H1 (cell line): ENCODE measurements at regions not wholly inside any gene's neighbourhood (a gene's known extent, or its start where the extent isn't known, plus 50 kb on each side); places are given as distances from the start of the nearest gene placed in this dataset.

ENCODE experiments used
- CTCF ChIA-PET: fragments of 300-600 bp; sonication (Branson Sonifier 250); formaldehyde crosslinking; loops from one replicate; lab custom pipeline; 2021; ENCODE audit not compliant: partially characterized antibody; lab: Charles Lee
- POLR2A ChIA-PET: fragments of 300-600 bp; sonication (Branson Sonifier 250); formaldehyde crosslinking; loops from one replicate; lab custom pipeline; 2021; ENCODE audit warnings: inconsistent platforms; ENCODE audit not compliant: partially characterized antibody; lab: Charles Lee
- DNase-seq, 2 experiments: peaks; one replicate each; pipeline versions ENCODE4 v3.0.0 to v3.0.0-alpha.2; 2010 to 2022; ENCODE audit warnings: low spot score in 2 of 2, low read depth in 1 of 2, mixed read lengths in 1 of 2
- FAIRE-seq: peaks from 2 replicates; lab custom pipeline; 2011; peaks lifted over from hg19 to GRCh38; lab: Jason Lieb, UNC
- H2AFZ ChIP-seq: 2 replicates; pipeline ENCODE4 v1.8.1; 2012; ENCODE audit warnings: low read length, inconsistent platforms
- H2AK5ac ChIP-seq: 2 replicates; pipeline ENCODE4 v1.6.1; 2013; ENCODE audit warnings: low read depth, low read length
- H2BK120ac ChIP-seq: replicated peaks from 2 replicates; pipeline ENCODE3; 2013; ENCODE audit warnings: low read depth, low read length, inconsistent platforms
- H2BK12ac ChIP-seq: 2 replicates; pipeline ENCODE4 v1.6.1; 2013; ENCODE audit warnings: low read depth, low read length
- H2BK15ac ChIP-seq: 2 replicates; pipeline ENCODE4 v1.6.1; 2013; ENCODE audit warnings: low read length
- H2BK20ac ChIP-seq: 2 replicates; pipeline ENCODE4 v1.6.1; 2013; ENCODE audit warnings: low read length
- H2BK5ac ChIP-seq: 2 replicates; pipeline ENCODE4 v1.6.1; 2013; ENCODE audit warnings: low read depth, low read length
- H3K14ac ChIP-seq: 2 replicates; pipeline ENCODE4 v1.6.1; 2013; ENCODE audit warnings: inconsistent platforms; ENCODE audit not compliant: insufficient read length
- H3K18ac ChIP-seq: 2 replicates; pipeline ENCODE4 v1.6.1; 2013; ENCODE audit warnings: low read length; ENCODE audit errors: extremely low read depth
- H3K23ac ChIP-seq: 2 replicates; pipeline ENCODE4 v1.6.1; 2013; ENCODE audit warnings: inconsistent platforms; ENCODE audit not compliant: insufficient read length
- H3K23me2 ChIP-seq: 2 replicates; pipeline ENCODE4 v1.6.1; 2013; ENCODE audit warnings: low read depth, low read length
- H3K27ac ChIP-seq: 2 replicates; pipeline ENCODE4 v1.6.1; 2011; ENCODE audit warnings: low read depth, low read length, inconsistent platforms
- H3K27me3 ChIP-seq, 4 experiments: replicated peaks in 1 of 4; 1 replicate in 1 of 4; 2 replicates in 3 of 4; pipeline versions ENCODE4 v1.6.1 to v1.8.1; 2011 to 2013; ENCODE audit warnings: low read length in 3 of 4, mild to moderate bottlenecking in 3 of 4, inconsistent platforms in 2 of 4, mixed read lengths in 2 of 4, moderate library complexity in 1 of 4; ENCODE audit not compliant: control insufficient read depth in 3 of 4, insufficient read depth in 3 of 4; ENCODE audit errors: extremely low read depth in 1 of 4
- H3K36me3 ChIP-seq, 4 experiments: 2 replicates each; pipeline versions ENCODE4 v1.6.1 to v1.8.1; 2011 to 2013; ENCODE audit warnings: mild to moderate bottlenecking in 4 of 4, low read length in 3 of 4, moderate library complexity in 2 of 4, control low read depth in 1 of 4, inconsistent platforms in 1 of 4; ENCODE audit not compliant: insufficient read depth in 4 of 4, control insufficient read depth in 2 of 4
- H3K4ac ChIP-seq: replicated peaks from 2 replicates; pipeline ENCODE3; 2013; ENCODE audit warnings: low read length, low read depth, mixed read lengths, inconsistent platforms; ENCODE audit not compliant: insufficient read length
- H3K4me1 ChIP-seq, 4 experiments: replicated peaks in 1 of 4; 1 replicate in 1 of 4; 2 replicates in 3 of 4; pipeline versions ENCODE4 v1.6.1 to v1.8.1; 2011 to 2013; ENCODE audit warnings: low read length in 3 of 4, inconsistent platforms in 2 of 4, mixed read lengths in 1 of 4; ENCODE audit not compliant: insufficient read depth in 4 of 4, control insufficient read depth in 3 of 4
- H3K4me2 ChIP-seq, 2 experiments: 2 replicates each; pipeline versions ENCODE4 v1.6.1 to v1.8.1; 2011 to 2013; ENCODE audit warnings: low read depth in 2 of 2, low read length in 2 of 2, control low read depth in 1 of 2, inconsistent platforms in 1 of 2, mild to moderate bottlenecking in 1 of 2; ENCODE audit not compliant: insufficient read depth in 1 of 2
- H3K4me3 ChIP-seq, 4 experiments: fragments of 200-600, 300-600 bp in 1 of 4; sonication (generic), shearing (Covaris generic), sonication (Bioruptor Twin) in 1 of 4; 2 replicates each; pipeline versions ENCODE4 v1.5.1 to v1.8.1; 2011 to 2016; ENCODE audit warnings: low read length in 4 of 4, low read depth in 3 of 4, control low read depth in 2 of 4, inconsistent platforms in 2 of 4, mild to moderate bottlenecking in 2 of 4, mixed read lengths in 1 of 4, moderate library complexity in 1 of 4; ENCODE audit not compliant: insufficient read depth in 2 of 4; ENCODE audit errors: extremely low read depth in 1 of 4
- H3K56ac ChIP-seq: replicated peaks from 2 replicates; pipeline ENCODE3; 2013; ENCODE audit warnings: low read depth, mild to moderate bottlenecking, mixed read lengths, low read length, inconsistent platforms; ENCODE audit not compliant: insufficient read length
- H3K79me1 ChIP-seq: 2 replicates; pipeline ENCODE4 v1.6.1; 2013; ENCODE audit warnings: low read depth, low read length, control low read depth
- H3K79me2 ChIP-seq, 2 experiments: 2 replicates each; pipeline versions ENCODE4 v1.6.1 to v1.8.1; 2012 to 2013; ENCODE audit warnings: low read length in 2 of 2, mild to moderate bottlenecking in 2 of 2, inconsistent platforms in 1 of 2; ENCODE audit not compliant: insufficient read depth in 2 of 2, control insufficient read depth in 1 of 2
- H3K9ac ChIP-seq, 4 experiments: replicated peaks in 1 of 4; 1 replicate in 1 of 4; 2 replicates in 3 of 4; pipeline versions ENCODE4 v1.6.1 to v1.8.1; 2011 to 2013; ENCODE audit warnings: low read depth in 3 of 4, low read length in 3 of 4, control low read depth in 2 of 4, mild to moderate bottlenecking in 2 of 4, moderate library complexity in 2 of 4, inconsistent platforms in 1 of 4; ENCODE audit errors: extremely low read depth in 1 of 4
- H3K9me3 ChIP-seq, 2 experiments: 2 replicates each; pipeline versions ENCODE4 v1.6.1 to v1.8.1; 2012 to 2013; ENCODE audit warnings: mild to moderate bottlenecking in 2 of 2, moderate library complexity in 2 of 2, control low read depth in 1 of 2, inconsistent platforms in 1 of 2, low read depth in 1 of 2, low read length in 1 of 2, mixed read lengths in 1 of 2; ENCODE audit not compliant: insufficient read depth in 2 of 2
- H4K20me1 ChIP-seq, 2 experiments: replicated peaks in 1 of 2; 2 replicates each; pipeline versions ENCODE3 to v1.8.1; 2011 to 2013; ENCODE audit warnings: inconsistent platforms in 2 of 2, low read length in 2 of 2, mild to moderate bottlenecking in 1 of 2; ENCODE audit not compliant: insufficient read depth in 2 of 2, control insufficient read depth in 1 of 2
- H4K5ac ChIP-seq: 2 replicates; pipeline ENCODE4 v1.6.1; 2013; ENCODE audit warnings: low read length, low read depth, mixed read lengths, inconsistent platforms; ENCODE audit not compliant: insufficient read length
- H4K8ac ChIP-seq: 2 replicates; pipeline ENCODE4 v1.8.0; 2013; ENCODE audit warnings: mild to moderate bottlenecking, moderate library complexity, low read length, inconsistent platforms; ENCODE audit not compliant: insufficient read depth; ENCODE audit errors: extremely low read depth
- H4K91ac ChIP-seq: replicated peaks from 2 replicates; pipeline ENCODE3; 2013; ENCODE audit warnings: low read length, mixed read lengths, inconsistent platforms; ENCODE audit not compliant: insufficient read length
- ASH2L ChIP-seq: fragments of 200-600, 300-600 bp; sonication (generic); IDR thresholded peaks from one replicate; pipeline ENCODE4 v1.7.1; 2017; ENCODE audit warnings: low read length
- BACH1 ChIP-seq: IDR thresholded peaks from 2 replicates; pipeline ENCODE4 v1.6.1; 2012; ENCODE audit warnings: low read length, improper control_type of control experiment
- HDAC6 ChIP-seq: IDR thresholded peaks from one replicate; pipeline ENCODE4 v1.7.1; 2012; ENCODE audit warnings: low read depth, mild to moderate bottlenecking, inconsistent platforms, low read length, moderate library complexity
- JUND ChIP-seq: IDR thresholded peaks from 2 replicates; pipeline ENCODE4 v1.6.1; 2011; ENCODE audit warnings: mild to moderate bottlenecking, improper control_type of control experiment, low read length
- KDM5A ChIP-seq: fragments of 200-600 bp; IDR thresholded peaks from 2 replicates; pipeline ENCODE4 v1.7.1; 2012; ENCODE audit warnings: mild to moderate bottlenecking, low read length, inconsistent platforms, mixed read lengths
- NANOG ChIP-seq: IDR thresholded peaks from 2 replicates; pipeline ENCODE4 v1.6.1; 2011; ENCODE audit warnings: low read length, low read depth, mild to moderate bottlenecking, inconsistent platforms; ENCODE audit not compliant: insufficient read depth, poor library complexity, severe bottlenecking
- POLR2AphosphoS5 ChIP-seq: IDR thresholded peaks from 2 replicates; pipeline ENCODE4 v1.6.1; 2011; ENCODE audit warnings: low read depth, low read length
- RAD21 ChIP-seq, 2 experiments: IDR thresholded peaks in 1 of 2; conservative IDR thresholded peaks in 1 of 2; 2 replicates each; pipeline ENCODE4 v1.6.1; 2011; ENCODE audit warnings: low read depth in 2 of 2, low read length in 2 of 2, improper control_type of control experiment in 1 of 2, inconsistent platforms in 1 of 2, mild to moderate bottlenecking in 1 of 2, moderate library complexity in 1 of 2
- RFX5 ChIP-seq: IDR thresholded peaks from 2 replicates; pipeline ENCODE4 v1.6.1; 2011; ENCODE audit warnings: low read depth, low read length, improper control_type of control experiment, borderline replicate concordance
- SP1 ChIP-seq: IDR thresholded peaks from 2 replicates; pipeline ENCODE4 v1.6.1; 2011; ENCODE audit warnings: low read depth, low read length
- SP2 ChIP-seq: IDR thresholded peaks from 2 replicates; pipeline ENCODE4 v1.6.1; 2012; ENCODE audit warnings: mild to moderate bottlenecking, low read length, inconsistent platforms
- SP4 ChIP-seq: IDR thresholded peaks from 2 replicates; pipeline ENCODE4 v1.6.1; 2012; ENCODE audit warnings: low read length, inconsistent platforms
- TCF12 ChIP-seq: IDR thresholded peaks from 2 replicates; pipeline ENCODE4 v1.6.1; 2011; ENCODE audit warnings: low read depth, mild to moderate bottlenecking, low read length
- YY1 ChIP-seq: IDR thresholded peaks from 2 replicates; pipeline ENCODE4 v1.6.1; 2011; ENCODE audit warnings: low read depth, mild to moderate bottlenecking, low read length
- ZNF274 ChIP-seq: IDR thresholded peaks from 2 replicates; pipeline ENCODE4 v1.7.0; 2012; ENCODE audit warnings: low read length, borderline replicate concordance; ENCODE audit errors: extremely low read depth
- TF ChIP-seq, protein P1 (sequence below): IDR thresholded peaks from 2 replicates; pipeline ENCODE4 v1.6.1; 2012; ENCODE audit warnings: low read length, inconsistent platforms

DNA sequence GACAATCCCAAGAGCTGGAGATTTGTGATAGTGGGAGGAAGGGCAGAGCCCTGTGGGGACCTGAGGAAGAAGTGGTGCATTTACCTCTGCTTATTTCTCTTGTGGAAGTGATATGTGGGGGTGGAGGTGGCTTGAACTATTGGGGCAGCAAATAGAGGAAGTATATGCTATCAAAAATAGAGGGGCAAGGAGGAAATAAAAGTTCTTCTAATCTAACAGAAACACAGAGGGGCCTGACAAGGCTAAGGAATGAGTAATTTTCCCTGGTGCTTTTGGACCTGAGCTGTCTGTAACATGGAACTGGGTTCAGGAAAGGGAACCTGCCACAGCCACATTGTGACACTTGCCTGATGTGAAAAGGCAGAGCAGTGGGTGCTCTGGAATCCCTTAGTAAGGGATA is 378.6 kb upstream of the KLF4 start:
- no peak overlapping the region for H4K91ac ChIP-seq
- no peak overlapping the region for H2BK15ac ChIP-seq
- H2AK5ac ChIP-seq: no peak overlapping the region
- no peak overlapping the region for H3K23ac ChIP-seq
- H3K4ac ChIP-seq: no peak overlapping the region
- H2BK5ac ChIP-seq: no peak overlapping the region
- H3K79me1 ChIP-seq: no peaks in the 10 kb centered on the region
- no peak overlapping the region for H2BK20ac ChIP-seq
- ChIA-PET CTCF (interaction anchor here (1.3 kb wide), 1 partner anchor 415 kb away, joined by 3 read pairs; no protein-coding TSS in a partner anchor), POLR2A (no interaction called here)
- H3K79me2 ChIP-seq: no peaks in the 10 kb centered on the region
- no peak overlapping the region for H3K14ac ChIP-seq
- no peaks in the 10 kb centered on the region for H3K27me3 ChIP-seq
- H4K5ac ChIP-seq: no peak overlapping the region
- H4K8ac ChIP-seq: no peak overlapping the region
- H3K23me2 ChIP-seq: no peaks in the 10 kb centered on the region
- no peaks in the 10 kb centered on the region for H3K36me3 ChIP-seq
- H4K20me1 ChIP-seq: no peaks in the 10 kb centered on the region
- FAIRE-seq: no peak
- no peak overlapping the region for H3K27ac ChIP-seq
- no peak overlapping the region for H3K4me3 ChIP-seq
- DNase-seq: no peak
- peaks cover 3 to 4% (median 3%) of the 10 kb centered on the region in 4 experiments; a peak in 6 of 7 replicates for H3K4me1 ChIP-seq
- no peak overlapping the region for H3K56ac ChIP-seq
- H3K9ac ChIP-seq: no peak overlapping the region
- no peak overlapping the region for H2BK120ac ChIP-seq
- H2AFZ ChIP-seq: no peak overlapping the region
- no peak overlapping the region for H2BK12ac ChIP-seq
- H3K4me2 ChIP-seq: no peak overlapping the region
- H3K18ac ChIP-seq: no peak overlapping the region
- no peaks in the 10 kb centered on the region for H3K9me3 ChIP-seq
- TF ChIP-seq, protein P1, sequence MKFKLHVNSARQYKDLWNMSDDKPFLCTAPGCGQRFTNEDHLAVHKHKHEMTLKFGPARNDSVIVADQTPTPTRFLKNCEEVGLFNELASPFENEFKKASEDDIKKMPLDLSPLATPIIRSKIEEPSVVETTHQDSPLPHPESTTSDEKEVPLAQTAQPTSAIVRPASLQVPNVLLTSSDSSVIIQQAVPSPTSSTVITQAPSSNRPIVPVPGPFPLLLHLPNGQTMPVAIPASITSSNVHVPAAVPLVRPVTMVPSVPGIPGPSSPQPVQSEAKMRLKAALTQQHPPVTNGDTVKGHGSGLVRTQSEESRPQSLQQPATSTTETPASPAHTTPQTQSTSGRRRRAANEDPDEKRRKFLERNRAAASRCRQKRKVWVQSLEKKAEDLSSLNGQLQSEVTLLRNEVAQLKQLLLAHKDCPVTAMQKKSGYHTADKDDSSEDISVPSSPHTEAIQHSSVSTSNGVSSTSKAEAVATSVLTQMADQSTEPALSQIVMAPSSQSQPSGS: no peak
- TF ChIP-seq SP1: no peak
- no peak for TF ChIP-seq RAD21 (IDR thresholded peaks at IDR 0.05 in 1 of 2, conservative IDR thresholded peaks at IDR 0.05 in 1 of 2; ENCODE audit: low read depth in 2 of 2, low read length in 2 of 2)
- TF ChIP-seq RFX5: no peak
- no peak for TF ChIP-seq BACH1
- TF ChIP-seq NANOG: no peak
- no peak for TF ChIP-seq POLR2AphosphoS5
- TF ChIP-seq JUND: no peak
- no peak for TF ChIP-seq SP4
- no peak for TF ChIP-seq ZNF274
- no peak for TF ChIP-seq KDM5A
- TF ChIP-seq TCF12: no peak
- no peak for TF ChIP-seq YY1
- no peak for TF ChIP-seq HDAC6
- no peak for TF ChIP-seq ASH2L
- no peak for TF ChIP-seq SP2
